GM19438 (cell line): ENCODE measurements at regions not wholly inside any gene's neighbourhood (a gene's known extent, or its start where the extent isn't known, plus 50 kb on each side); places are given as distances from the start of the nearest gene placed in this dataset.
"Not testable (repeated sequence)": the region's sequence is repeated elsewhere in the genome, so short reads cannot be mapped to it uniquely, and the experiment has no call there.

ENCODE experiments used
- ATAC-seq: cut with Tn5 transposase; IDR thresholded peaks from one replicate; pipeline ENCODE4 v1.9.1; 2021; ENCODE audit warnings: low read depth; ENCODE audit not compliant: unreplicated experiment

- ATAC-seq, result no peak
These were observed 232.6 kb upstream of the C1orf174 start for GRCh38 chr1:4132352-4133296.

GRCh38 chr1:4133297-4133938 is 233.3 kb upstream of the C1orf174 start:
- no peak for ATAC-seq

GRCh38 chr1:4133939-4134321 is 233.9 kb upstream of the C1orf174 start:
- no peak for ATAC-seq

GRCh38 chr1:4135853-4136252 is 235.8 kb upstream of the C1orf174 start:
- ATAC-seq, result not testable (repeated sequence)

GRCh38 chr1:4137621-4138415 is 237.7 kb upstream of the C1orf174 start:
- no peak for ATAC-seq

GRCh38 chr1:4139646-4140045 is 239.6 kb upstream of the C1orf174 start:
- ATAC-seq, result no peak

GRCh38 chr1:4140241-4140640 is 240.2 kb upstream of the C1orf174 start:
- ATAC-seq, result no peak

GRCh38 chr1:4140821-4141220 is 240.7 kb upstream of the C1orf174 start:
- ATAC-seq, result no peak

GRCh38 chr1:4144349-4144971 is 244.4 kb upstream of the C1orf174 start:
- no peak for ATAC-seq

GRCh38 chr1:4146101-4146500 is 246.0 kb upstream of the C1orf174 start:
- ATAC-seq, result no peak

- no peak for ATAC-seq
These were observed 246.5 kb upstream of the C1orf174 start for GRCh38 chr1:4146614-4147013.

- ATAC-seq, result no peak
These were observed 247.4 kb upstream of the C1orf174 start for GRCh38 chr1:4147509-4147908.

- no peak for ATAC-seq
These were observed 249.2 kb upstream of the C1orf174 start for GRCh38 chr1:4149281-4149680.

GRCh38 chr1:4149831-4150230 is 249.8 kb upstream of the C1orf174 start:
- no peak for ATAC-seq

GRCh38 chr1:4150262-4150661 is 250.2 kb upstream of the C1orf174 start:
- no peak for ATAC-seq

GRCh38 chr1:4152266-4152665 is 252.2 kb upstream of the C1orf174 start:
- ATAC-seq, result no peak

- ATAC-seq, result no peak
These were observed 253.5 kb upstream of the C1orf174 start for GRCh38 chr1:4153571-4153970.

- no peak for ATAC-seq
These were observed 256.3 kb upstream of the C1orf174 start for GRCh38 chr1:4156241-4156973.

- ATAC-seq, result no peak
These were observed 260.1 kb upstream of the C1orf174 start for GRCh38 chr1:4160181-4160580.
